GM18861 (cell line): ENCODE measurements at regions not wholly inside any gene's neighbourhood (a gene's known extent, or its start where the extent isn't known, plus 50 kb on each side); places are given as distances from the start of the nearest gene placed in this dataset.

Source experiments
- ATAC-seq: cut with Tn5 transposase; IDR thresholded peaks from one replicate; pipeline ENCODE4 v1.9.1; 2021; ENCODE audit not compliant: unreplicated experiment

GRCh38 chr16:51636920-51637769, 486.1 kb upstream of the SALL1 start:
- ATAC-seq: no peak

GRCh38 chr16:51635181-51635580, 484.1 kb upstream of the SALL1 start:
- ATAC-seq: no peak

- ATAC-seq: no peak
Measured at GRCh38 chr16:51630076-51630475, 479.0 kb upstream of the SALL1 start.

GRCh38 chr16:51629576-51629975, 478.5 kb upstream of the SALL1 start:
- no peak for ATAC-seq

- ATAC-seq: no peak
Measured at GRCh38 chr16:51624080-51624775, 473.2 kb upstream of the SALL1 start.

GRCh38 chr16:51621610-51622009, 470.5 kb upstream of the SALL1 start:
- ATAC-seq: no peak

- no peak for ATAC-seq
Measured at GRCh38 chr16:51615141-51615540, 464.1 kb upstream of the SALL1 start.

GRCh38 chr16:51607201-51607651, 456.2 kb upstream of the SALL1 start:
- ATAC-seq: no peak

- no peak for ATAC-seq
Measured at GRCh38 chr16:51596247-51596646, 445.2 kb upstream of the SALL1 start.

GRCh38 chr16:51592535-51593300, 441.6 kb upstream of the SALL1 start:
- ATAC-seq: no peak

GRCh38 chr16:51592001-51592501, 441.0 kb upstream of the SALL1 start:
- ATAC-seq: no peak

GRCh38 chr16:51591480-51591879, 440.4 kb upstream of the SALL1 start:
- no peak for ATAC-seq

GRCh38 chr16:51579652-51580360, 428.7 kb upstream of the SALL1 start:
- ATAC-seq: no peak

GRCh38 chr16:51577621-51578303, 426.7 kb upstream of the SALL1 start:
- no peak for ATAC-seq

- no peak for ATAC-seq
Measured at GRCh38 chr16:51576498-51577195, 425.6 kb upstream of the SALL1 start.

- no peak for ATAC-seq
Measured at GRCh38 chr16:51573191-51573590, 422.1 kb upstream of the SALL1 start.

GRCh38 chr16:51569203-51569931, 418.3 kb upstream of the SALL1 start:
- no peak for ATAC-seq

- no peak for ATAC-seq
Measured at GRCh38 chr16:51567911-51568310, 416.8 kb upstream of the SALL1 start.

GRCh38 chr16:51565184-51565583, 414.1 kb upstream of the SALL1 start:
- no peak for ATAC-seq
